Spleen (tissue), 11 donors: ENCODE measurements at regions not wholly inside any gene's neighbourhood (a gene's known extent, or its start where the extent isn't known, plus 50 kb on each side); places are given as distances from the start of the nearest gene placed in this dataset.
"Not testable (repeated sequence)": the region's sequence is repeated elsewhere in the genome, so short reads cannot be mapped to it uniquely, and the experiment has no call there.

Experiments used
- DNase-seq: peaks from one replicate; pipeline ENCODE4 v3.0.0-alpha.2; 2020
- H3K27ac ChIP-seq, 8 donors: fragments of 200-600 bp; sonication (generic) in 7 of 8; 1 replicate in 4 of 8; 2 replicates in 4 of 8; pipeline versions ENCODE4 v1.5.0 to v1.8.0; 2016 to 2021; ENCODE audit warnings: inconsistent platforms in 4 of 8, mild to moderate bottlenecking in 4 of 8, moderate library complexity in 1 of 8
- H3K27me3 ChIP-seq, 7 donors: fragments of 200-600 bp; sonication (generic) in 6 of 7; replicated peaks in 1 of 7; 1 replicate in 4 of 7; 2 replicates in 3 of 7; pipeline versions ENCODE4 v1.5.0 to v1.8.0; 2016 to 2021; ENCODE audit warnings: inconsistent platforms in 3 of 7, mild to moderate bottlenecking in 1 of 7
- H3K36me3 ChIP-seq, 6 donors: fragments of 200-600 bp; sonication (generic) in 5 of 6; 1 replicate in 4 of 6; 2 replicates in 2 of 6; pipeline versions ENCODE4 v1.5.0 to v1.8.0; 2016 to 2021; ENCODE audit warnings: inconsistent platforms in 2 of 6
- H3K4me1 ChIP-seq, 6 donors: fragments of 200-600 bp; sonication (generic) in 5 of 6; 1 replicate in 3 of 6; 2 replicates in 3 of 6; pipeline versions ENCODE4 v1.5.0 to v1.8.0; 2016 to 2021; ENCODE audit warnings: inconsistent platforms in 3 of 6
- H3K4me3 ChIP-seq, 8 donors: fragments of 200-600 bp; sonication (generic) in 7 of 8; 1 replicate in 4 of 8; 2 replicates in 4 of 8; pipeline versions ENCODE4 v1.5.0 to v1.8.0; 2016 to 2021; ENCODE audit warnings: inconsistent platforms in 4 of 8, mild to moderate bottlenecking in 4 of 8, moderate library complexity in 2 of 8
- H3K9me3 ChIP-seq, 8 donors: fragments of 200-600 bp; sonication (generic) in 7 of 8; 1 replicate in 4 of 8; 2 replicates in 4 of 8; pipeline versions ENCODE4 v1.5.0 to v1.8.0; 2016 to 2021; ENCODE audit warnings: inconsistent platforms in 4 of 8
- CTCF ChIP-seq, 11 experiments: fragments of 200-600 bp in 7 of 11; fragments of 450-650 bp in 4 of 11; sonication (generic) in 4 of 11; IDR thresholded peaks in 8 of 11; conservative IDR thresholded peaks in 3 of 11; 1 replicate in 7 of 11; 2 replicates in 4 of 11; pipeline versions ENCODE4 v1.4.0 to v1.8.0; 2016 to 2021; ENCODE audit warnings: antibody characterized with exemption in 11 of 11, inconsistent platforms in 4 of 11, mild to moderate bottlenecking in 1 of 11
- POLR2A ChIP-seq, 3 donors: fragments of 450-650 bp; IDR thresholded peaks; one replicate each; pipeline ENCODE4 v1.5.1; 2017; ENCODE audit warnings: antibody characterized with exemption in 3 of 3, mild to moderate bottlenecking in 1 of 3
- POLR2AphosphoS5 ChIP-seq, 3 donors: sonication (generic); formaldehyde crosslinking; IDR thresholded peaks; one replicate each; pipeline ENCODE4 v1.5.1; 2017; ENCODE audit warnings: antibody characterized with exemption in 3 of 3
- WGBS, 5 donors: extraction: QIAGEN DNeasy Blood & Tissue Kit in 3 of 5; methylation state at CpG; one replicate each; pipeline versions ENCODE4 v1.1.5 to v1.1.7; 2013 to 2018; 5-methylcytosine and 5-hydroxymethylcytosine counted together
- intact Hi-C: fragments of 100-400 bp; cut with DNase I; formaldehyde crosslinking; loops from one replicate; pipeline ENCODE4 v1.15.0; 2023; ENCODE audit warnings: low total_unique reads
- donor health status: healthy with polysubstance abuse.
- donor health status: DM: no; HTN: no; CAD: no; lungs with moderate emphysema.
- donor health status: DM: no; HTN: no; CAD: no.
- donor health status: Bipolar disorder and iron deficiency.
- donor health status: healthy.
- donor health status: DM: no; HTN: no; CAD: no.
- donor health status: DM: yes; HTN: yes; CAD: no.

DNA sequence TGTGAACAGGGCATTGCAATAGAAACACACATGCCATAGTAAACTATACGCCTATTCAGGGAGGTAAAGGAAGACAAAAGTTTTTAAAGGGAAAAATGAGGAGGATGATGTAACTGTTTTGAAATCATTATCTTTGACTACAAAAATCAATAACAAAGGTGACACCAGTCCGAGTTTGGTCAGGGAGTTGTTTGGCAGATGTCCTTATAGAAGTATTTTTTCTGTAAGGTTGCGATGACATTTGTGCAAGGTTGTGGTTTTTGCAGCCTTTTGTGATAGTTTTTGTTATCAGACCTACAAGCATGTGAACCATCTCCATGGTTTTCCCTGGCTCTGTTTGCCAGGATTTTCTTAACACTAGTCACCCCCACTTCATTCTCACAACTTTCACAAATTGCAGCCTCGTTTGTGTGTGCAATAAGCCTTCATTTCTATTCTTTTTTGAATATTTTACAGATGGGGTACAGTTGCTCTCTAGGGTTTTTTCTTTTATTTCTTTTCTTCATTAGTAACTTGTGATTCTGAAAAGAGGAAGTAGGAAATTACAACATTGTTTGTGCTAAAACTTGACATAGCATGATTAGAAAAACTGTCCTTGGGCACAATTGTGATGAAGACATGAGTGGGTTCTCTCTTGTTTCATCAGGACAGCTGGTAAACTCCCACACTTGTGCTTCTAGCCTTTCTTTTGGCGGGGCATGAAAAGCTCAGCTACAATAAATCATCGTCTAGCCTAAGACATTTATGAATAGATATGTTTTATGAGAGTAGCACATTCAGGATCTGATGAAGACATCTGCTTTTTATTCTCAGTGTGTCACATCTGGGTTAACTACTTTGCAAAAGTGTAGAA is 60.2 kb upstream of the PNPLA4 start:
- TF ChIP-seq CTCF (IDR thresholded peaks at IDR 0.05 in 8 of 11, conservative IDR thresholded peaks at IDR 0.05 in 3 of 11) (no peak), POLR2A (IDR thresholded peaks at IDR 0.05) (no peak), POLR2AphosphoS5 (IDR thresholded peaks at IDR 0.05) (no peak)
- intact Hi-C loops = no loop called here

DNA sequence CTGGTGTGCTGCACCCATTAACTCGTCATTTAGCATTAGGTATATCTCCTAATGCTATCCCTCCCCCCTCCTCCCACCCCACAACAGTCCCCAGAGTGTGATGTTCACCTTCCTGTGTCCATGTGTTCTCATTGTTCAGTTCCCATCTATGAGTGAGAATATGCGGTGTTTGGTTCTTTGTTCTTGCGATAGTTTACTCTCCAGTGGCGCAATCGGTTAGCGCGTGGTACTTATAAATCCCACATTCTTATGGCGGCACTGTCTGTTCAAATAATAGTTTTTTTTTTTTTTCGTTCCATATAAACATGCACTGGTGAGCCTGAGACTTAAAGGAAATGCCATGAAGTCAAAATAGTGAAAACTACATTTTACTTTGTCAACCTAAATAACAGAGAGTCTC is 59.5 kb upstream of the PNPLA4 start:
- H3K36me3 ChIP-seq, intact Hi-C loops, H3K9me3 ChIP-seq, H3K27me3 ChIP-seq, DNase-seq, H3K27ac ChIP-seq, H3K4me3 ChIP-seq, H3K4me1 ChIP-seq: not testable (repeated sequence)
- 58 to 90% (median 78%) methylated on average over 8 to 9 of the region's 9 CpGs for WGBS, 5 donors

More for the DNA sequence above, 60.2 kb upstream of the PNPLA4 start:
- Histone ChIP-seq H3K4me1 (no peaks in the 10 kb centered on the region), H3K9me3 (no peaks in the 10 kb centered on the region), H3K4me3 (no peak overlapping the region), H3K27ac (peak overlapping the region in 2 of 8 donors; percentile 47 to 55), H3K36me3 (no peaks in the 10 kb centered on the region), H3K27me3 (no peaks in the 10 kb centered on the region)
- DNase-seq = no peak
- 26 to 53% (median 46%) methylated on average over 6 of the region's 6 CpGs for WGBS, 5 donors

GRCh38 chrX:7985568-7985967 is 58.4 kb upstream of the PNPLA4 start:
- no peaks in the 10 kb centered on the region for H3K9me3 ChIP-seq
- DNase-seq = no peak
- H3K4me3 ChIP-seq = no peak overlapping the region
- TF ChIP-seq CTCF (IDR thresholded peaks at IDR 0.05 in 8 of 11, conservative IDR thresholded peaks at IDR 0.05 in 3 of 11) (no peak), POLR2AphosphoS5 (IDR thresholded peaks at IDR 0.05) (no peak), POLR2A (IDR thresholded peaks at IDR 0.05) (no peak)
- intact Hi-C loops = no loop called here
- H3K4me1 ChIP-seq = no peaks in the 10 kb centered on the region
- H3K27ac ChIP-seq = no peak overlapping the region
- H3K27me3 ChIP-seq = no peaks in the 10 kb centered on the region
- H3K36me3 ChIP-seq = no peaks in the 10 kb centered on the region

DNA sequence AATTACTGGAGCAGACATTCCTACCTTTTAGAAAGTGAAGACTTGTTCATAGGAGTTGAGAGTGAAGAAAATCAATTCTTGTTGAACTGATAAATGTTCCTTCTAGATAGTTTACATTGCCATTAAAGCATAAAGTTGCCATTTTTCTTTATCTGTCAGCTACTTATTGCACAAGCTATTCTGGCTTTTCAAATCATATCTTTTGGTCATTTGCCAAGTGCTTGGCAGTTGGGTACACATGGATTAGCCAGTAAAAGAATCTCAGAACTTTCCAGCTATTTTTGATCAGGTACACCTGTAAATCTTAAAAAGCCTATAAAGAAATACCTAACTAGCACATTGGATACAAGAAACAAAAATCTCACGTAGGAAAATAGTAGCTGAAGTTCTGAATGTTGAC is 56.4 kb upstream of the PNPLA4 start:
- H3K9me3 ChIP-seq = no peaks in the 10 kb centered on the region
- H3K27ac ChIP-seq = no peak overlapping the region
- no peaks in the 10 kb centered on the region for H3K36me3 ChIP-seq
- no peak overlapping the region for H3K4me3 ChIP-seq
- no peak for TF ChIP-seq CTCF (IDR thresholded peaks at IDR 0.05 in 8 of 11, conservative IDR thresholded peaks at IDR 0.05 in 3 of 11)
- no peak for TF ChIP-seq POLR2A (IDR thresholded peaks at IDR 0.05)
- TF ChIP-seq POLR2AphosphoS5 (IDR thresholded peaks at IDR 0.05) = no peak
- no peaks in the 10 kb centered on the region for H3K27me3 ChIP-seq
- intact Hi-C loops = no loop called here
- no peaks in the 10 kb centered on the region for H3K4me1 ChIP-seq
- 80 to 91% (median 87%) methylated on average over 1 of the region's 1 CpG for WGBS, 5 donors
- no peak for DNase-seq
